Activated CD8-positive, alpha-beta memory T cell treated with anti-CD3 and anti-CD28 coated beads for 1 hour (primary cell): ENCODE measurements at regions not wholly inside any gene's neighbourhood (a gene's known extent, or its start where the extent isn't known, plus 50 kb on each side); places are given as distances from the start of the nearest gene placed in this dataset.

Experiments
- DNase-seq, 2 donors: peaks; one replicate each; pipeline ENCODE4 v3.0.0-alpha.2; 2020; ENCODE audit warnings: low read depth in 1 of 2; ENCODE audit errors: extremely low read depth in 1 of 2

- no peak for DNase-seq
Observed at GRCh38 chr2:128523457-128523856, 204.8 kb upstream of the HS6ST1 start.

DNA sequence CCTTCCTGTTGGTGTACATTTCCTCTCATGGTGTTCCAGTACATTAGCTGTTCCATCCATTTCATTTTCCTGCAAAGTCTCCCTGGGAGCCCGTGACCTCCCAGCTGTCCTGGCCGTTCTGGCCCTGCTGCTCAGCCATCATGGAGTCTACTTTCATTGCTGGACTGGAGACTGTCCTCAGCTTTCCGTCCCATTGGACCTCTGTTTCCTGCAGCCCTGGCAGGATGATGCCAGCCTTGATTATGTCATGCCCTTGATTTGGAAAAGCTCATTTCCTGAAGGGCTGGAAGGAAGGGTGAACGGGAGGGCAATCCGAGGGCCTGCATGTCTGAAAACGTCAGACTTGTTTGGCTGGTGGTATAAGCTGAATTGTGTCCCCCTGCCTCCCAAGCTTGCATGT, 205.5 kb upstream of the HS6ST1 start:
- no peak for DNase-seq

DNA sequence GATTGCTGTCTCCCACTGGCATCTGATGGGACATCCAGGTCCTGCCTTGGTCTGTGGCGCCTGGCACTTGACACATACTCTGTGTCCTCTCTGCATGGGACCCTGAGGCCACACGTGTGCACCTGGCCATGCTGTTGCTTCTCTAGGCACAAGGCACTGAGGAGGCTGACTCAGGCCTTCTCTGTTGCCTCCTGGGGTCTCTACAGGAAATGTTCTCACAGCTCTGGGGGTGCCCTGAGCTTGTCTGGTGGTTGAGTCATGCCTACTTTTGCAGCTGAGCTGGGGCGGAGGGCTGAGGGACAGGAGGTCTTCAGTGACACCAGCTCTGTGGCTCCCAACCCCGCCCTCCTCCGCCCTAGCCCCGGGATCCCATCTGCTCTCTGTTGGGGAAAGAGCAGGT, 207.0 kb upstream of the HS6ST1 start:
- no peak for DNase-seq

DNA sequence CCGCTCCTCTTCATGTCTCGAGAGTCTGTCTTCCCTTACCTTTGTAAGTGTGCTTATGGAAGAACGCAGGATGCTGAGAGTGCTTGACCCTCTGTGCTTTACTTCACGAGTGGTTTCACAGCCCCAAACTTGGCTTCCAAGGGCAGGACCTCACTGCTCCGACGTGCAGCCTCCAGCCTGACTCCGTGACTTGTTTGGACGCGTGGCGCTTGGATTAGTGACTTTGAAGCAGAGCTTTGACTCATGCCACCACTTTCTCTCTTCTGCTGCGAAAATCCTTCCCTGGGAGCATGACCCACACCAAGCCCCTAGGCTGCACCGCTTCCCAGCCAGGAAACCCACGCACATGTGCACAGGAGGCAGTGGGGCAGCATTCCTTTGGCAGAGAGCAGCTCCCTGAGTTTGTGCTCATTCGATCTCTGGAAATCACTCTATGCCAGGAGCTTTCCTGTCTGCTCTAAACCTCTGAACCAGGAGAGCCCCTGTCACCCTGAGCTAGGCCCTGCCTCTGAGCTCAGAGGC, 207.8 kb upstream of the HS6ST1 start:
- no peak for DNase-seq

DNA sequence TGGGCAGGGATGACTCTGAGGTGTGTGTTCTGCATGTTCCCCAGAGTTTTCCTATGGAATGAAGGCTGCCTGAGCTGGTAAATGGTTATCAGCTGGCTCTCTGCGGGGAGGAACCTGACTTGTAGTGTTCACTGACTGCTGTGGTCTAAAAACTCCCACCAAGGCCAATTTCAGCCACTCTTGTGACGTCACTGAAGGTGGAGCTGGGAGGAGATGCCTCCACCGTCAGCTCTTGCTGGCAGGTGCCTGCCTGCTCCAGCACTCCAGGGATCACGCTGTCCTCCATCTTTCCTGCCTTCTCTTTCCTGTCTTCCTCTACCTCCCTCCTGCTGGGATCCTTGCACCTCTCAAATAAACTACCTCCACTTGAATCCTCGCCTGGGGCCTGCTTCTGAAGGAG, 209.5 kb upstream of the HS6ST1 start:
- no peak for DNase-seq

DNA sequence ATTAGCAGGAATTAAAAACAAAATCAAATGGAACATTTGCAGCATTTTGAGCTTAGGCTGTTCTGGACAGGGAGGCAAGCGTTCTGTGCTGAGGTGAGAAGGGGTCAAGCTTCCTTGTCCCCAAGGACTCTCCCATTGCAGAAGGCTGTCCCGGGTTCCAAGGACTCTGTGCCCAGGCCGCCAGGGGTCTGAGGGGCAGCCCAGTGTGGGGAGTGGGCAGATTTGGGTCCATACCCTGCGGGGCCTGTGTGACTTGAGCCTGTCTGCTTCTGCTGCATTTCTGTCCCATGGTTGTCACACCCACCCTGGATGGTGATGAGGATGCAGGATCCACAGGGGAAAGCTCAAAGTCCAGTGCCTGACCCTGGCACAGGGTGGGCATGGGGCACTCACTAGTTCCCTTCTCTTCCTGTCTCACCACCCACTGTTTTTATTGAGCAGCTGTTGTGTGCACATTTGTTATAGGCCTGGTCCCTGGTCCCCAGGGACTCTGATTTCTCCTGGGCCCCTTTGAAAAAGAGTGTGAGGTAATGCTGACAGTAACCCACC, 211.4 kb upstream of the HS6ST1 start:
- DNase-seq, result no peak

DNA sequence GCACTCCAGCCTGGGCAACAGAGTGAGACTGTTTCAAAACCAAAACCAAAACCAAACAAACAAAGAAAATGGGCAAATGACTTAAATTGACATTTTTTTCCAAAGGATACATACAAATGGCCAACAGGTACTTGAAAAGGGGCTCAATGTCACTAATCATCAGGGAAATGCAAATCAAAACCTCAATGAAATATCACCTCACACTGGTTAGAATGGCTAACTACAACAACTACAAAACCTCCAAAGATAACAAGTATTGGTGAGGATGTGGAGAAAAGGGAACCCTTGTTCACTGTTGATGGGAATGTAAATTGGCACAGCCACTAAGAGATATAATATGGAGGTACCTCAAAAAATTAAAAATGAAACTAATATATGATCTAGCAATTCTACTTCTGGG, 213.2 kb upstream of the HS6ST1 start:
- DNase-seq, result no peak

- no peak for DNase-seq
Observed at GRCh38 chr2:128533101-128533500, 214.4 kb upstream of the HS6ST1 start.

- no peak for DNase-seq
Observed at GRCh38 chr2:128534688-128535392, 216.2 kb upstream of the HS6ST1 start.

GRCh38 chr2:128535953-128536352, 217.3 kb upstream of the HS6ST1 start:
- no peak for DNase-seq

- DNase-seq, result no peak
Observed at GRCh38 chr2:128536925-128537620, 218.4 kb upstream of the HS6ST1 start.

DNA sequence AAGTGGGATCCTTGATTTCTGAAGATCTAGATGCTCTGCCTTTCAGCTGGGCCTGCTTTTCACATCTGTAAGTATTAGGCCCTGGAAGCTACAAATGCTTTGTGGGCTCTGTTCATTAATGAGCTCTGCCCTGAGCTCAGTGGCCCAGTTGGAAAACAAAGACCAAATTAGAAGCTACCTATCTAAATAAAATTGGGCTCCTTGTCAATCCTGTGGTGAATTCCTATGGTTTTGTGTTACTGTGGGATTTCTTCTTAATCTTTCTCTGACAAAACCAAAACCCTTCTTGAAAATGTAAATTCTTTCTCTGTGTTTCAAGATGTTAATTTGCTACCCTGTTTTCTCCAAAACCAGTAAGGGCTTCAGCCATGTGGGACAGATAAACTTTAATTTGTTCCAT, 219.0 kb upstream of the HS6ST1 start:
- DNase-seq, result no peak

DNA sequence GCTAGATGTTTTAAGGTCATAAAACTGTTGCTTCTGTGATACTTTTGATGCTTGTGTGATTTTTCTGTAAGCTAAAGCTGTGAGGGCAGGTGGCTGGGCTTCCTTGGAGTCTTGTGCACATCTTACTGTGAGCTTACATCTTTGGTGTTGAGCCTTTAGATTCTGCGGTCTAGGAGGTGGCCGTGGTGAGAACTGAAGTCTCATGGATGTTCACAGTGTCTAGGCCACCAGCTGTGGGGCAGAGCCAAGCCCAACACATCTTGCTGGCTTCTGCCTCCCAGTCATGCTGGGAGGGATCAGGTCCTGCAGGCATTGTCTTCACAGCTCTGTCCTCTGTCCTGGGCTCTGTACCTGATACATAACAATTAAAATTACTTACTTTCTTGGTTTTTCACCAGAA, 219.7 kb upstream of the HS6ST1 start:
- DNase-seq, result no peak

- no peak for DNase-seq
Observed at GRCh38 chr2:128540670-128541069, 222.0 kb upstream of the HS6ST1 start.

DNA sequence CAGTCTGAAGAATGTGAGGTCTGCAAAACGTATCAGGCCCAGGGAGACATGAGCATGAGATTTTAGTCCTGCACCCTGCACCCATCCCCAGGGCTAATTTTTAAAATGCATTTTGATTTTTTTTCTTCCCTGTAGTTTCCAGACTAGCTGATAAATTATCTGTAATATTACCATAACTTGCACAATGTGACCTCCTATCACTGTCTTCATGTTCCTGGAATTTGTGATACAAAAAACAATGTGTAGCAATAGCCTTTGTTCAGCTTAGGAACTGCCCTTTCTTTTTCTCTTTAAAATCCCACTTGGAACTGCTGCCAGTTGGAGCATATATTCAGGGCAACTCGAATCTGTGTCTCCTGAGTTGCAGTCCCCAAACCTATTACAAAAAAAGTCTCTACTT, 222.8 kb upstream of the HS6ST1 start:
- DNase-seq, result no peak

GRCh38 chr2:128543036-128543435, 224.4 kb upstream of the HS6ST1 start:
- no peak for DNase-seq

DNA sequence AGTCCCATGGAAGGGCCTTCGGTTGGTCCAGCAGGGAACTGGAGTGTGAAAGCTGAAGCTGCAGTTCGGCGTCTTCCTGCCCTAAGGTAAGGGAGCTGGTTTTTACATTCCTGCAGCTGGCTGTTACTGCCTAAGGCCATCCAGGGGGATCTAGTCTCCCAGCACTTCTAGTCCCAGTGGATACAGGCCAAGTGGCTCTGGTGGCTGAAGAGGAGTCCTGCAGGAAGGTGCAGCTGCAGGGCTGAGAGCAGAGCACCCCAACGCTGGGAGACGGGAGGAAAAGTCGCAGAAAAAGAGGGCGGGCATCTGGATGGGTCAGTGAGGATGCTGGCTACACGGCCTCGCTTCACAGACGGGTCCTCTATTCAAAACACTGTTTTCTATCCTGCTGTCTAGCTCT, 225.0 kb upstream of the HS6ST1 start:
- DNase-seq, result no peak

GRCh38 chr2:128544321-128545037, 225.8 kb upstream of the HS6ST1 start:
- no peak for DNase-seq

DNA sequence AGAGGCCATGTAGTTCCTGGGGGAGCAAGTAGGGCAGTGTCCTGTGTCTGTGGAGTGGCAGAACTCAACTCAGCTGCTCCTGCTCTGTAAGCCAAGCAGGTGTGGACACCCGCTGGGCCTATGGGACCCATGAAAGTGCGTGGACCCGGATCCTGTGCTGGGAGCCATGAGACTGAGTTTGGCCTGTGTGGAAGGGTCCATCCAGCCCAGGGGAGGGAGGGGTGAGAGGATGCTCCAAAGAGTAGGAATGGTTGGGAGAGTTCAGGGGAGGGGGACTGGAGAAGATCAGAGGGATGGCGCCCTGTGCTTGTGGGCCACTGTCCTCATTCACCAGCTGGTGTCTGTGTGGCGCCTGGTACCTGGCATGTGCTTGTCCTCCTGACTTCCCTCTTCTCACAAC, 226.4 kb upstream of the HS6ST1 start:
- DNase-seq, result no peak

DNA sequence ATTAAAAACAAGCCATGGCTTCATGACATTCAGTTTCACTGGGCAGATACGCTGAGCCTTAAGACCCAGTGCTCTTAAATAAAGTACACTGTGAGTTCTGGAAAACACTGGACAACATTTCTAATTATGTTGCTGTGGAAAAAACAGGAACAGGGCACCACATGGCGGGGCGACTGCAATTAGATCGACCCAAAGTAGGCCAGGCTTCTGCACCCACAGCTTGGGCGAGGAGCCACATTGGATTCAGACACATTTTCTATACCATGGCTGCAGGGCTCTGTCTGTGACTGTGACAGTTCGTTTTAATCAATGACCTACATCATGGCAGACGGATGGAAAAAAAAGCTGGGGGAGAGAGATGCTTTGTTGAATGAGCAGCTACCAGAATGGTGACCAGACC, 227.2 kb upstream of the HS6ST1 start:
- DNase-seq, result no peak

DNA sequence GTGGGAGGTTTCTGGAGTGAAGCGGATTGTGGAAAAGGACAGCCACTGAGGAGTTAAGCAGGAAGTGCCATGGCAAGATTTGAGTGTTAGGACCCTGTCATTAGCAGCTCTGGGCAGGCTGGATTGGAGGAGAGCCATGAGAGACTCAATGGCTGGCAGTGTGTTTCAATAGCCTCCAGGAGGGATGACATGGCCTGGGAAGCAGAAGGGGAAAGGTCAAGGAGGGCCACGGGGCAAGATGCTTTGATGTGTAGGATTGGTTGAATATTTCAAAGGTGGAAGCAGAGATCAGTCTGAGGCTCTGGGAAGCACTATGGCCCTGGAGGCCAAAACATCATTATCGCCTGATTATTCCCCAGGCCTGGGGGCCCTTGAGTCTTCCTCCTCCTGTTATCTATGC, 229.0 kb upstream of the HS6ST1 start:
- DNase-seq, result no peak

- DNase-seq, result no peak
Observed at GRCh38 chr2:128548461-128548891, 229.8 kb upstream of the HS6ST1 start.
